DOHH2 (cell line): ENCODE measurements at regions not wholly inside any gene's neighbourhood (a gene's known extent, or its start where the extent isn't known, plus 50 kb on each side); places are given as distances from the start of the nearest gene placed in this dataset.

Experiments
- EZH2phosphoT487 ChIP-seq: fragments of 200-600 bp; sonication (generic); IDR thresholded peaks from 2 replicates; pipeline ENCODE4 v1.6.1; 2017; ENCODE audit warnings: borderline replicate concordance, mild to moderate bottlenecking, antibody characterized with exemption, low read length, moderate library complexity, mixed read lengths
- TF ChIP-seq, protein P1 (sequence below): fragments of 200-600 bp; sonication (generic); IDR thresholded peaks from one replicate; pipeline ENCODE4 v1.5.1; 2014; ENCODE audit warnings: antibody characterized with exemption, mild to moderate bottlenecking, low read depth, low read length; ENCODE audit not compliant: poor library complexity, severe bottlenecking

DNA sequence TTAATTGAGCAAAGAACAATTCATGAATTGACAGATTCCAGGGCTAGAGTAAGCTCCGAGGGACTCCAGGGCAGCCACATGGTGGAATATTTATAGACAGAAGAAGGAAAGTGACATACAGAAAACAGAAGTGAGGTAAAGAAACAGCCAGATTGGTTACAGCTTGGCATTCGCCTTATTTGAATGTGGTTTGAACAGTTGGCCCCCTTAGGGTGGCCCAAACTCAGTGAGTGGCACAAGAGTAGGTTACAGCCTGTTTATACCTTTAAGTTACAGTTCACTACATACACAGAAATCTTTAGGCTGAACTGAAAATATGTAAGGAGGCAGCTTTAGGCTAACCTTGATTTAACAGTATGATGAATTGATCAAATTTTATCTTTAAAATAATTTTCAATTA is 174.5 kb upstream of the CNOT2 start:
- TF ChIP-seq, protein P1, sequence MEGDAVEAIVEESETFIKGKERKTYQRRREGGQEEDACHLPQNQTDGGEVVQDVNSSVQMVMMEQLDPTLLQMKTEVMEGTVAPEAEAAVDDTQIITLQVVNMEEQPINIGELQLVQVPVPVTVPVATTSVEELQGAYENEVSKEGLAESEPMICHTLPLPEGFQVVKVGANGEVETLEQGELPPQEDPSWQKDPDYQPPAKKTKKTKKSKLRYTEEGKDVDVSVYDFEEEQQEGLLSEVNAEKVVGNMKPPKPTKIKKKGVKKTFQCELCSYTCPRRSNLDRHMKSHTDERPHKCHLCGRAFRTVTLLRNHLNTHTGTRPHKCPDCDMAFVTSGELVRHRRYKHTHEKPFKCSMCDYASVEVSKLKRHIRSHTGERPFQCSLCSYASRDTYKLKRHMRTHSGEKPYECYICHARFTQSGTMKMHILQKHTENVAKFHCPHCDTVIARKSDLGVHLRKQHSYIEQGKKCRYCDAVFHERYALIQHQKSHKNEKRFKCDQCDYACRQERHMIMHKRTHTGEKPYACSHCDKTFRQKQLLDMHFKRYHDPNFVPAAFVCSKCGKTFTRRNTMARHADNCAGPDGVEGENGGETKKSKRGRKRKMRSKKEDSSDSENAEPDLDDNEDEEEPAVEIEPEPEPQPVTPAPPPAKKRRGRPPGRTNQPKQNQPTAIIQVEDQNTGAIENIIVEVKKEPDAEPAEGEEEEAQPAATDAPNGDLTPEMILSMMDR, result no peak
- TF ChIP-seq EZH2phosphoT487, result no peak
